Type B pancreatic cell (in vitro differentiated cells): ENCODE measurements at regions not wholly inside any gene's neighbourhood (a gene's known extent, or its start where the extent isn't known, plus 50 kb on each side); places are given as distances from the start of the nearest gene placed in this dataset.
A peak's percentile ranks its signal among the peaks of the same experiment; 100 is the strongest.

Experiments used
- DNase-seq: peaks from one replicate; pipeline ENCODE4 v3.0.0; 2021; ENCODE audit warnings: mixed read lengths; ENCODE audit not compliant: unreplicated experiment; ENCODE audit errors: extremely low spot score
- H3K27ac Mint-ChIP-seq: 2 replicates; pipeline ENCODE4 v1.8.0; 2021; ENCODE audit warnings: mild to moderate bottlenecking, mixed read lengths
- H3K27me3 Mint-ChIP-seq: 2 replicates; pipeline ENCODE4 v1.8.0; 2021; ENCODE audit warnings: mixed read lengths
- H3K36me3 Mint-ChIP-seq: 2 replicates; pipeline ENCODE4 v1.8.0; 2021; ENCODE audit warnings: mixed read lengths
- H3K4me1 Mint-ChIP-seq: one replicate; pipeline ENCODE4 v1.8.0; 2021; ENCODE audit warnings: mixed read lengths; ENCODE audit not compliant: unreplicated experiment
- H3K4me3 Mint-ChIP-seq: 2 replicates; pipeline ENCODE4 v1.8.0; 2021; ENCODE audit warnings: mild to moderate bottlenecking, mixed read lengths
- H3K9me3 Mint-ChIP-seq: 2 replicates; pipeline ENCODE4 v1.8.0; 2021; ENCODE audit warnings: mixed read lengths
- CTCF ChIP-seq: fragments of 200-600 bp; sonication (generic); conservative IDR thresholded peaks from 2 replicates; pipeline ENCODE4 v1.5.0; 2021; ENCODE audit warnings: antibody characterized with exemption, mild to moderate bottlenecking

- DNase-seq = peak; percentile 4
- no peaks in the 10 kb centered on the region for H3K36me3 Mint-ChIP-seq
- peaks cover 11% of the 10 kb centered on the region for H3K4me1 Mint-ChIP-seq
- H3K9me3 Mint-ChIP-seq = no peaks in the 10 kb centered on the region
- H3K27ac Mint-ChIP-seq = no peak overlapping the region
- no peak overlapping the region for H3K4me3 Mint-ChIP-seq
- TF ChIP-seq CTCF = no peak
- no peaks in the 10 kb centered on the region for H3K27me3 Mint-ChIP-seq
Observed at GRCh38 chr6:3926150-3926482, 76.9 kb downstream of the FAM50B start.

- no peak overlapping the region for H3K4me3 Mint-ChIP-seq
- H3K4me1 Mint-ChIP-seq = peaks cover 11% of the 10 kb centered on the region
- DNase-seq = no peak
- no peaks in the 10 kb centered on the region for H3K36me3 Mint-ChIP-seq
- TF ChIP-seq CTCF = no peak
- H3K9me3 Mint-ChIP-seq = no peaks in the 10 kb centered on the region
- H3K27me3 Mint-ChIP-seq = no peaks in the 10 kb centered on the region
- H3K27ac Mint-ChIP-seq = no peak overlapping the region
Observed at GRCh38 chr6:3928111-3928510, 78.9 kb downstream of the FAM50B start.

- TF ChIP-seq CTCF = no peak
- no peak for DNase-seq
- H3K27ac Mint-ChIP-seq = no peak overlapping the region
- H3K4me1 Mint-ChIP-seq = peaks cover 11% of the 10 kb centered on the region
- H3K27me3 Mint-ChIP-seq = no peaks in the 10 kb centered on the region
- no peaks in the 10 kb centered on the region for H3K36me3 Mint-ChIP-seq
- H3K9me3 Mint-ChIP-seq = no peaks in the 10 kb centered on the region
- H3K4me3 Mint-ChIP-seq = no peak overlapping the region
Observed at GRCh38 chr6:3929281-3929798, 80.2 kb downstream of the FAM50B start.

- Mint-ChIP-seq H3K36me3 (no peaks in the 10 kb centered on the region), H3K4me3 (no peak overlapping the region), H3K4me1 (no peaks in the 10 kb centered on the region), H3K9me3 (no peaks in the 10 kb centered on the region), H3K27me3 (no peaks in the 10 kb centered on the region), H3K27ac (no peak overlapping the region)
- DNase-seq = no peak
- no peak for TF ChIP-seq CTCF
Observed at GRCh38 chr6:3937438-3937837, 88.3 kb downstream of the FAM50B start.

- no peaks in the 10 kb centered on the region for H3K36me3 Mint-ChIP-seq
- no peaks in the 10 kb centered on the region for H3K9me3 Mint-ChIP-seq
- H3K27ac Mint-ChIP-seq = no peak overlapping the region
- no peak for TF ChIP-seq CTCF
- H3K4me1 Mint-ChIP-seq = no peaks in the 10 kb centered on the region
- DNase-seq = no peak
- H3K27me3 Mint-ChIP-seq = no peaks in the 10 kb centered on the region
- H3K4me3 Mint-ChIP-seq = no peak overlapping the region
Observed at GRCh38 chr6:3938715-3939367, 89.7 kb downstream of the FAM50B start.
